ENCODE measurements at regions not wholly inside any gene's neighbourhood (a gene's known extent, or its start where the extent isn't known, plus 50 kb on each side); places are given as distances from the start of the nearest gene placed in this dataset.

- TF ChIP-seq SPI1 (IDR thresholded peaks at IDR 0.05; ENCODE audit: low read depth, low read length), result no peak
- no peak for TF ChIP-seq TAF1 (IDR thresholded peaks at IDR 0.05; ENCODE audit: low read depth, low read length)
- DNase-seq (ENCODE audit: insufficient read length, low spot score), result no peak
- FAIRE-seq, result no peak
Measured at GRCh38 chr20:10828180-10828579, 154.4 kb upstream of the JAG1 start.

GRCh38 chr20:10832141-10832540, 158.3 kb upstream of the JAG1 start:
- TF ChIP-seq SPI1 (IDR thresholded peaks at IDR 0.05; ENCODE audit: low read depth, low read length), result no peak
- TF ChIP-seq POU2F2 (IDR thresholded peaks at IDR 0.05; ENCODE audit: low read depth, low read length), result no peak
- no peak for TF ChIP-seq POLR2AphosphoS5 (IDR thresholded peaks at IDR 0.05; ENCODE audit: low read depth, low read length)
- no peak for TF ChIP-seq TAF1 (IDR thresholded peaks at IDR 0.05; ENCODE audit: low read depth, low read length)
- no peak for TF ChIP-seq POLR2A (IDR thresholded peaks at IDR 0.05; ENCODE audit: low read depth, low read length)
- no peak for TF ChIP-seq PAX5 (IDR thresholded peaks at IDR 0.05; ENCODE audit: insufficient read depth, low read length, severe bottlenecking)
- no peak for DNase-seq (ENCODE audit: insufficient read length, low spot score)
- FAIRE-seq, result no peak

GRCh38 chr20:10837901-10838300, 164.1 kb upstream of the JAG1 start:
- FAIRE-seq, result no peak
- TF ChIP-seq POLR2AphosphoS5 (IDR thresholded peaks at IDR 0.05; ENCODE audit: low read depth, low read length) (no peak), POLR2A (IDR thresholded peaks at IDR 0.05; ENCODE audit: low read depth, low read length) (no peak), SPI1 (IDR thresholded peaks at IDR 0.05; ENCODE audit: low read depth, low read length) (no peak), TAF1 (IDR thresholded peaks at IDR 0.05; ENCODE audit: low read depth, low read length) (no peak), PAX5 (IDR thresholded peaks at IDR 0.05; ENCODE audit: insufficient read depth, low read length, severe bottlenecking) (no peak), POU2F2 (IDR thresholded peaks at IDR 0.05; ENCODE audit: low read depth, low read length) (no peak)
- DNase-seq (ENCODE audit: insufficient read length, low spot score), result no peak

GRCh38 chr20:10842116-10842515, 168.3 kb upstream of the JAG1 start:
- TF ChIP-seq SPI1 (IDR thresholded peaks at IDR 0.05; ENCODE audit: low read depth, low read length) (no peak), POLR2AphosphoS5 (IDR thresholded peaks at IDR 0.05; ENCODE audit: low read depth, low read length) (no peak), PAX5 (IDR thresholded peaks at IDR 0.05; ENCODE audit: insufficient read depth, low read length, severe bottlenecking) (no peak), TAF1 (IDR thresholded peaks at IDR 0.05; ENCODE audit: low read depth, low read length) (no peak)
- no peak for FAIRE-seq
- DNase-seq (ENCODE audit: insufficient read length, low spot score), result no peak

GRCh38 chr20:10843146-10843711, 169.4 kb upstream of the JAG1 start:
- TF ChIP-seq POLR2A (IDR thresholded peaks at IDR 0.05; ENCODE audit: low read depth, low read length) (no peak), POLR2AphosphoS5 (IDR thresholded peaks at IDR 0.05; ENCODE audit: low read depth, low read length) (no peak), PAX5 (IDR thresholded peaks at IDR 0.05; ENCODE audit: insufficient read depth, low read length, severe bottlenecking) (no peak), TAF1 (IDR thresholded peaks at IDR 0.05; ENCODE audit: low read depth, low read length) (no peak), POU2F2 (IDR thresholded peaks at IDR 0.05; ENCODE audit: low read depth, low read length) (no peak), SPI1 (IDR thresholded peaks at IDR 0.05; ENCODE audit: low read depth, low read length) (no peak)
- DNase-seq (ENCODE audit: insufficient read length, low spot score) (no peak), FAIRE-seq (no peak)

GRCh38 chr20:10846766-10847165, 173.0 kb upstream of the JAG1 start:
- no peak for FAIRE-seq
- no peak for DNase-seq (ENCODE audit: insufficient read length, low spot score)
- no peak for TF ChIP-seq PAX5 (IDR thresholded peaks at IDR 0.05; ENCODE audit: insufficient read depth, low read length, severe bottlenecking)
- no peak for TF ChIP-seq POLR2A (IDR thresholded peaks at IDR 0.05; ENCODE audit: low read depth, low read length)
- TF ChIP-seq TAF1 (IDR thresholded peaks at IDR 0.05; ENCODE audit: low read depth, low read length), result no peak
- TF ChIP-seq SPI1 (IDR thresholded peaks at IDR 0.05; ENCODE audit: low read depth, low read length), result no peak
- no peak for TF ChIP-seq POU2F2 (IDR thresholded peaks at IDR 0.05; ENCODE audit: low read depth, low read length)
- no peak for TF ChIP-seq POLR2AphosphoS5 (IDR thresholded peaks at IDR 0.05; ENCODE audit: low read depth, low read length)

- TF ChIP-seq PAX5 (IDR thresholded peaks at IDR 0.05; ENCODE audit: insufficient read depth, low read length, severe bottlenecking) (no peak), POLR2AphosphoS5 (IDR thresholded peaks at IDR 0.05; ENCODE audit: low read depth, low read length) (no peak), TAF1 (IDR thresholded peaks at IDR 0.05; ENCODE audit: low read depth, low read length) (no peak), SPI1 (IDR thresholded peaks at IDR 0.05; ENCODE audit: low read depth, low read length) (no peak), POU2F2 (IDR thresholded peaks at IDR 0.05; ENCODE audit: low read depth, low read length) (no peak), POLR2A (IDR thresholded peaks at IDR 0.05; ENCODE audit: low read depth, low read length) (no peak)
- FAIRE-seq (no peak), DNase-seq (ENCODE audit: insufficient read length, low spot score) (no peak)
Measured at GRCh38 chr20:10848810-10849370, 175.1 kb upstream of the JAG1 start.

GRCh38 chr20:10853176-10853575, 179.4 kb upstream of the JAG1 start:
- FAIRE-seq, result no peak
- DNase-seq (ENCODE audit: insufficient read length, low spot score), result no peak
- TF ChIP-seq TAF1 (IDR thresholded peaks at IDR 0.05; ENCODE audit: low read depth, low read length), result no peak

- FAIRE-seq (no peak), DNase-seq (ENCODE audit: insufficient read length, low spot score) (no peak)
- TF ChIP-seq POLR2A (IDR thresholded peaks at IDR 0.05; ENCODE audit: low read depth, low read length) (no peak), POLR2AphosphoS5 (IDR thresholded peaks at IDR 0.05; ENCODE audit: low read depth, low read length) (no peak), SPI1 (IDR thresholded peaks at IDR 0.05; ENCODE audit: low read depth, low read length) (no peak), PAX5 (IDR thresholded peaks at IDR 0.05; ENCODE audit: insufficient read depth, low read length, severe bottlenecking) (no peak), POU2F2 (IDR thresholded peaks at IDR 0.05; ENCODE audit: low read depth, low read length) (no peak), TAF1 (IDR thresholded peaks at IDR 0.05; ENCODE audit: low read depth, low read length) (no peak)
Measured at GRCh38 chr20:10853731-10854130, 179.9 kb upstream of the JAG1 start.

GRCh38 chr20:10854976-10855375, 181.2 kb upstream of the JAG1 start:
- DNase-seq (ENCODE audit: insufficient read length, low spot score) (no peak), FAIRE-seq (no peak)
- TF ChIP-seq SPI1 (IDR thresholded peaks at IDR 0.05; ENCODE audit: low read depth, low read length), result no peak
- no peak for TF ChIP-seq POLR2AphosphoS5 (IDR thresholded peaks at IDR 0.05; ENCODE audit: low read depth, low read length)
- no peak for TF ChIP-seq PAX5 (IDR thresholded peaks at IDR 0.05; ENCODE audit: insufficient read depth, low read length, severe bottlenecking)
- TF ChIP-seq POLR2A (IDR thresholded peaks at IDR 0.05; ENCODE audit: low read depth, low read length), result no peak
- TF ChIP-seq POU2F2 (IDR thresholded peaks at IDR 0.05; ENCODE audit: low read depth, low read length), result no peak
- TF ChIP-seq TAF1 (IDR thresholded peaks at IDR 0.05; ENCODE audit: low read depth, low read length), result no peak
